Activated CD8-positive, alpha-beta memory T cell treated with anti-CD3 and anti-CD28 coated beads, Interleukin-2, amount 50 U/mL, for 24 hours (primary cell): ENCODE measurements at regions not wholly inside any gene's neighbourhood (a gene's known extent, or its start where the extent isn't known, plus 50 kb on each side); places are given as distances from the start of the nearest gene placed in this dataset.

ENCODE experiments used
- DNase-seq: peaks from one replicate; pipeline ENCODE4 v3.0.0-alpha.2; 2020; ENCODE audit errors: extremely low read depth

GRCh38 chr13:22647156-22647850 is 533.5 kb upstream of the SGCG start:
- no peak for DNase-seq

- DNase-seq: no peak
Observed at GRCh38 chr13:22648320-22648801, 532.4 kb upstream of the SGCG start.

GRCh38 chr13:22652796-22653195 is 528.0 kb upstream of the SGCG start:
- DNase-seq: no peak

GRCh38 chr13:22653866-22654265 is 526.9 kb upstream of the SGCG start:
- DNase-seq: no peak

GRCh38 chr13:22655106-22655852 is 525.5 kb upstream of the SGCG start:
- DNase-seq: no peak

- no peak for DNase-seq
Observed at GRCh38 chr13:22662771-22663170, 518.0 kb upstream of the SGCG start.

- no peak for DNase-seq
Observed at GRCh38 chr13:22665506-22665905, 515.3 kb upstream of the SGCG start.

GRCh38 chr13:22690756-22691155 is 490.0 kb upstream of the SGCG start:
- DNase-seq: no peak

GRCh38 chr13:22693691-22694090 is 487.1 kb upstream of the SGCG start:
- DNase-seq: no peak

- no peak for DNase-seq
Observed at GRCh38 chr13:22696433-22696832, 484.3 kb upstream of the SGCG start.

- DNase-seq: no peak
Observed at GRCh38 chr13:22698467-22698866, 482.3 kb upstream of the SGCG start.

GRCh38 chr13:22700246-22700887 is 480.4 kb upstream of the SGCG start:
- no peak for DNase-seq

- DNase-seq: no peak
Observed at GRCh38 chr13:22703601-22704209, 477.1 kb upstream of the SGCG start.

- DNase-seq: no peak
Observed at GRCh38 chr13:22707946-22708345, 472.8 kb upstream of the SGCG start.

GRCh38 chr13:22717036-22717435 is 463.7 kb upstream of the SGCG start:
- no peak for DNase-seq

- DNase-seq: no peak
Observed at GRCh38 chr13:22726726-22727125, 454.1 kb upstream of the SGCG start.

- no peak for DNase-seq
Observed at GRCh38 chr13:22735011-22735995, 445.5 kb upstream of the SGCG start.

GRCh38 chr13:22736084-22736767 is 444.6 kb upstream of the SGCG start:
- no peak for DNase-seq

- no peak for DNase-seq
Observed at GRCh38 chr13:22736768-22737092, 444.0 kb upstream of the SGCG start.

GRCh38 chr13:22738357-22738756 is 442.4 kb upstream of the SGCG start:
- DNase-seq: no peak

- DNase-seq: no peak
Observed at GRCh38 chr13:22740264-22740663, 440.5 kb upstream of the SGCG start.
